CD4-positive, alpha-beta T cell treated with Interleukin-15 for 1 hour (primary cell): ENCODE measurements at regions not wholly inside any gene's neighbourhood (a gene's known extent, or its start where the extent isn't known, plus 50 kb on each side); places are given as distances from the start of the nearest gene placed in this dataset.

Source experiments
- DNase-seq: peaks from one replicate; pipeline ENCODE4 v3.0.0-alpha.2; 2020

DNA sequence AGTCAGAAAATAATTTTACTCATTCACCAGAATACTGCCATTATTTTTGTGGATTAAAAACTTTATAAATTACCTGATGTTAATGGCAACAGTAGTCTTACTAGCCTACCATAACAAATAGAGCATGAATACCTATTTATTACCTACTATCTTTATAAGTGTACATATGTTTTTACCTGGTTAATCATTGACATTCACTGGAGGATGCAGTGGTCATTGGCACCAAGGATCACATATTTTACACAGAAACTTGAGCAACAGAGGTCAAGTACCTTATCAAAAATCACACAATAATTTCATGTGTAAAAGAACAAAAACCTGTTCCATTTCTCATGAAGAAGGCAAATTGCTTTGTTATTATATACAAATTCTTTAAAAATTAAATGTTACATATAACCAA lies 1284.9 kb upstream of the NCAM2 start:
- DNase-seq: no peak

DNA sequence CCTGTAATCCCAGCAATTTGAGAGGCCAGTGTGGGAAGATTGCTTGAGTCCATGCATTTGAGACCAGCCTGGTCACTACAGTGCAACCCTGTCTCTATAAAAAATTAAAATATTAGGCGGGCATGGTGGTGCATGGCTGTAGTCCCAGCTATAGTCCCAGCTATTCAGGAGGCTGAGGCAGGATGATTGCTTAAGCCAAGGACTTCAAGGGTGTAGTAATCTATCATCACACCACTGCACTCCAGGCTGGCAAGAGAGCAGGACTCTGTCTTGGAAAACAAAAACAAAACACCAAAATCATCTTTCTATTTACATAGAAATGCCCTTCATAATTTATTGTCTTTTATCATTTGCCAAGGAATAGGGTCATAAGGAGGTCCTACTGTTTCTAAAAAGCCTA lies 1274.1 kb upstream of the NCAM2 start:
- DNase-seq: no peak

DNA sequence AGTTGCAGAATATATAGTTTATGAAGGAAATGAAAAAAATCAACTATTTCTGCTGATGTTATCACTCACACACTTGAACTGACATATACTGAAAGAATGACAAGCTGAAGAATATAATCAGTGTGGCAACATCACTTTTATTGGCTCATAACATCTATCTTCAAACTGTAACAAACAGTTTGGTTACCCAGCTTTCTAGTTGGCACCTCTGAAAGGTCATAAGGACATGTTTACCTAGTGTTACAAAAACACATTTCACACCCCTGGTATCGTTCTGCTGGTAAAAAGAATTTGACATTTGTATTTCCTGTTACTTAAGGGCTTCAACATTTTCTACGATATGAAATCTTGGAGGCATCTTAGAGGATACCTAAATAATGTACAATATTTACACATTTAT lies 1267.0 kb upstream of the NCAM2 start:
- DNase-seq: no peak

DNA sequence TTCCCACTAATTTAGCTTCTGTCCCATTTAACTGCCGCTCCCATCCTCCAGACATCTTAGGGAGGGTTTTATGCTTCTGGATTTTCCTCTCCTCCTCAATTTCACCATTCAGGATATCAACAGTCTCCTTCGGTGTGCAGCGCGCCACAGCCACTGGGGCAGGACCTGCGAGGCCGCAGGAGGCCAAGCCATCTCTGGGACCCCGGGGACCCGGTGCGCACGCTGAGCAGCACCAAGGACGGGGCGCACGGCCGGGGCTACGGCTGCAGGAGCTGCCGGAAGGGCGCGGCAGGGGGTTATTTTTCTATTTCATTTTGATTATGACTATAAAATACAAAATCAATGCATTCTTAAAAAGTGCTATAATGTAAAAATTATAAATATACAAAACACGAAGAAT lies 1238.4 kb upstream of the NCAM2 start:
- no peak for DNase-seq

GRCh38 chr21:19767546-19767945 lies 1230.7 kb upstream of the NCAM2 start:
- no peak for DNase-seq

DNA sequence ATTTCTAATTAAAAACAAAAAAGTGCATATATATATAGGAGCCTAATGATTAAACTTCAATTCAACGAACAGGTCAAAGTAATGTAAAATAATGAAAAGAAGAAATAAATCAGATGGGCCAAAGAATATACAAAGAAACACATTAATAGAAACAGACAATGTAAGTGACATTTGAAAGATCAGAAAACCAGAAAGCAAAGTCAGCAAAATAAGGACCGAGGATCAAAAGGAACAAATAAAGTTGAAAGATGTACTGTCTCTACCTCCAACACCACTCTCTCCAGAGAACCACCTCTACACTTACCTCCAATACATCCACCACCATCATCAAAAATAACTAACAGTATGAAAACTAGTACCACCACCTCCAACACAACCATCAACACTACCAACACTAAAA lies 1226.3 kb upstream of the NCAM2 start:
- DNase-seq: no peak

GRCh38 chr21:19776076-19776475 lies 1222.1 kb upstream of the NCAM2 start:
- no peak for DNase-seq

DNA sequence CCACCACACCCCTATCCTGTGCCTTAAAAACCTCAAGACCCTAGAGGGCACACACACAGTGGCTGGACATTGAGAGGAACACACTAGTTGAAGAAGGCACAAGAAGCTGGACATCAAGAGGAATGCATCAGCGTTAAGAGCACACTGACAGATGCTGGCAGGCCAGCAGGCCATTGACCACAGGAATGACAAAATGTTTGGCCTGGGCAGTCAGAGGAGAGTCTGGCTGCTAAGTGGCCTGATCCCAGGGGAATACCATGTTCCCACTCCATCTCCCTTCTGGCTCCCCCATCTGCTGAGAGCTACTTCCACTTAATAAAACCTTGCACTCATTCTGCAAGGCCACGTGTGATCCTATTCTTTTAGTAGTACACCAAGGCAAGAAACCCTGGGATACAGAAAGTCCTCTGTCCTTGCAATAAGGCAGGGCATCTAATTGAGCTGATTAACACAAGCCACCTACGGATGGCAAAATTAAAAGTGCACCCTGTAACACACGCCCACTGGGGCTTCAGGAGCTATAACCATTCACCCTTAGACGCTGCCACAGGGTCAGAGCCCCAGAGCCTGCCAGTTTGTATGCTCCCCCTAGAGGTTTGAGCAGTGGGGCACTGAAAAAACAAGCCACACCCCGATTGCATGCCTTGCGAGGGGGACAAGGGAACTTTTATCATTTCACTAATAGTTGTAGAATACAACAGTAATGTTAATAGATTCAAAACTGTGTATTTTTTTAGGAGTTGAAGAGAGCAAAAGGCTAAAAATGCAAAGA lies 1216.1 kb upstream of the NCAM2 start:
- DNase-seq: no peak

DNA sequence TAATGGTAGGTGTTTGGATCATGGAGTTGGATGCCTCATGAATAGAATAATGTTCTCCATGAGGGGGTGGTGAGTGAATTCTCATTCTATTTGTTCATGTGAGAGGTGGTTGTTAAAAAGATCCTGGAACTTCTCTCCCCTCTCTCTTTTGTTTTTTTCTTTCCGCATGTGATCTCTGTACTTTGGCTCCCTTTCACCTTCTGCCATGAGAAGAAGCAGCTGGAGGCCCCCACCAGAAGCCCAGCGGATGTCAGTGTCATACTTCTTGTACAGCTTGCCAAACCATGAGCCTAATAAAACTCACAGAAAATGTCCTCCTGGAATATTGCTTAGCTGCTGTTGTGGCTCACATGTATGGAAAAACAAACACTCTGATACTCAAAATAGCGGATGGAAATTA lies 1212.3 kb upstream of the NCAM2 start:
- no peak for DNase-seq

GRCh38 chr21:19792004-19792403 lies 1206.2 kb upstream of the NCAM2 start:
- DNase-seq: no peak

DNA sequence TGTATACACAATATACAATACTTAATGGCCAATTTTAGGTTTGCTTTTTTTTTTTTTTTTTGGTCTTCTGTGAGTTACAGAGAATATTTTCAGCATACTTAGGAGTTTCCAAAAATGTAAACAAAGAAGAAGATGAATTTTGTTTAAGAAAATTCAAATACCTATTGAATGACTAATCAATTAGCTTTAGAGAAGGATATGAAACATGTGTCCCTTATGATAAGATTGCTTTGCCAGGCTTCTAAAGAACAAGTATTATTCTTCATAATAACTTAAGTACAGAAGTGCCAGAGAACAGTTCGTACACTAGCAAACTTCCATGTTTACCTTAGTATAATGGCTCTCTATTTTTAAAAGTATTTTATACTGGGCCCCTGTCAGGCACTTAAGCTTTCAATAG lies 1191.0 kb upstream of the NCAM2 start:
- no peak for DNase-seq

GRCh38 chr21:19810779-19811178 lies 1187.4 kb upstream of the NCAM2 start:
- no peak for DNase-seq

- DNase-seq: no peak
Observed at GRCh38 chr21:19830446-19830845, 1167.8 kb upstream of the NCAM2 start.

- no peak for DNase-seq
Observed at GRCh38 chr21:19832551-19832950, 1165.7 kb upstream of the NCAM2 start.

- no peak for DNase-seq
Observed at GRCh38 chr21:19833082-19833481, 1165.1 kb upstream of the NCAM2 start.

DNA sequence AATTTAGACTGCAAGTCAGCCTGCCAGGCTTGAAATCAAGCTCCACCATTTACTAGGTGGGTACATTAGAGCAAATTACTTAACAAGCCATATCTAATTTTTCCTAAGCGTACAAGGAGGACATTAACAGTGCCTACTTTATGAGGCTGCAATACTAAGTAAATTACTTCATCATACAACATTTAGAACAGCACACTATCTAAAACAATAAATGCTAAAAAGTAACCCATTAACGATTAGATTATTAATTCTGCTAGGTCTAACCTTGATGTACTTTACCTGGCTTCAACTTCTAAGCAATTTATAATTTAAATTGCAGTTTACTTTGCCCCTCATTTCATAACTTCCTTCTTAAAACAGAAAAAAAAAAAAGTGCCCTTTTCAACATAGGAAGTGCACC lies 1155.6 kb upstream of the NCAM2 start:
- no peak for DNase-seq

- DNase-seq: no peak
Observed at GRCh38 chr21:19844334-19844733, 1153.9 kb upstream of the NCAM2 start.

DNA sequence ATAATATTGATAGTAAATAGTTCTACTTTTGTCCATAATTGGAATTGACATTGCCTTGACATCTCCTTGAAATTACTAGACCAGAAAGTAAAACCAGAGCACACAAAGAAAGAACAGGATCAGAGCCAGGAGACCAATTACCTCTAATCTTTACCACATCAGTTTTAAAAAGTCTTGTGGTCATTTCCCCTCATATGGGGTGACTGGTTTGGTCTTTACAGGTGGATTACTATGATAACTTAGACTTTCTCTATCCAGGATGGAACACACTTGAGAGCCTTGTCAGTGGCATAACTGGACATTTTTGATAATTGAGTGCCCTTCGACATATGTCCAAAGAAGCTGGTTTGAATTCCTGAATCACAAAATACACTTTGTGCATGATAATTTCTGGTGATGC lies 1148.1 kb upstream of the NCAM2 start:
- no peak for DNase-seq

DNA sequence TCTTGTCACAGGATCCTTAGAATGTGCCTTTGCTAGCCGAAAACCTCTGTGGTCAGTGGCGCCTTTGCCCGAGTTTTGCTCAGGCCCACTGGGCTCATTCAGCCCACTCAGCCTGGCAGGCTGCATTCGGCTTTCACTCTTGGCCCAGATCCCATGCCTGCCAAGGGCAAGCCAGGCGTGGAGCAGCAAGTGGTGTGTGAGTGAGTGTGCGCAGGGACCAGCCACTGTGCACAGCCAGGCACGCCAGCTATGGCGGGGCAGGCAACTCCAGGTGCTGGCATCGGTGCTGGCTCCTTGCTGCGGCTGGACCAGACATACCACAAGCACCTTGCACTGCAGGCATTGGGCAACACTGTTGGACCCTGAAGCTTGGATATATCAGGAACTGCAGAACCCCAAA lies 1145.1 kb upstream of the NCAM2 start:
- DNase-seq: no peak

GRCh38 chr21:19853709-19854575 lies 1144.3 kb upstream of the NCAM2 start:
- no peak for DNase-seq

- DNase-seq: no peak
Observed at GRCh38 chr21:19855522-19855921, 1142.7 kb upstream of the NCAM2 start.

DNA sequence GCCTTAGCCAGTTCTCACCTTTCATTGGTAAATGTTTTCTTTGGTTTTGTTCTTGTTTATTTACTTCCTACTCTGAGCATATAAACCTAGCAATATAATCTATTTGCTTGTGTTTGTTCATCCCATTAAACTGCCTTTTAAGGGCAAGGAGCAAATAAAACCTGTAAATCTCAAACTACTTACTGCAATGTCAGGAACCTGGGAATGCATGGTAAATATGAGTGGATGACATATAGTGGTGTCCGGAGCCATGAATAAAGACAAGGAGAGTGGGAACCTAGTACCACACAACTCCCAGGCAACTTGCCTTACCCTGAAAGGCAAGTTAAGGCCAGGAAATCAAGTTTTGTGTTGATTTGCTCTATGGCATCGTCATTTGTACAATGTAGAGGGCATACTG lies 1133.7 kb upstream of the NCAM2 start:
- no peak for DNase-seq

GRCh38 chr21:19870682-19871081 lies 1127.5 kb upstream of the NCAM2 start:
- no peak for DNase-seq

GRCh38 chr21:19874521-19874920 lies 1123.7 kb upstream of the NCAM2 start:
- DNase-seq: no peak
